Ovary (tissue), 7 donors: ENCODE measurements at regions not wholly inside any gene's neighbourhood (a gene's known extent, or its start where the extent isn't known, plus 50 kb on each side); places are given as distances from the start of the nearest gene placed in this dataset.

Experiments used
- DNase-seq, 5 donors: peaks; one replicate each; pipeline ENCODE4 v3.0.0-alpha.2; 2019 to 2020
- H3K27ac ChIP-seq, 2 donors: fragments of 200-600 bp; one replicate each; pipeline versions ENCODE4 v1.5.1 to v1.8.0; 2019 to 2022
- H3K27me3 ChIP-seq: fragments of 200-600 bp; one replicate; pipeline ENCODE4 v1.8.0; 2022
- H3K36me3 ChIP-seq: fragments of 200-600 bp; sonication (generic); one replicate; pipeline ENCODE4 v1.5.1; 2019
- H3K4me1 ChIP-seq: one replicate; pipeline ENCODE4 v1.8.1; 2013; ENCODE audit warnings: mild to moderate bottlenecking, moderate library complexity; ENCODE audit not compliant: insufficient read depth
- H3K4me3 ChIP-seq: fragments of 200-600 bp; sonication (generic); one replicate; pipeline ENCODE4 v1.5.1; 2017
- H3K9me3 ChIP-seq, 2 donors: fragments of 200-600 bp in 1 of 2; sonication (generic) in 1 of 2; one replicate each; pipeline versions ENCODE4 v1.5.1 to v1.8.1; 2013 to 2019; ENCODE audit warnings: mild to moderate bottlenecking in 1 of 2, moderate library complexity in 1 of 2
- CTCF ChIP-seq, 3 donors: fragments of 450-650 bp in 2 of 3; fragments of 200-600 bp in 1 of 3; IDR thresholded peaks; one replicate each; pipeline versions ENCODE4 v1.5.1 to v1.8.0; 2016 to 2022; ENCODE audit warnings: antibody characterized with exemption in 3 of 3, mild to moderate bottlenecking in 1 of 3
- EP300 ChIP-seq: sonication (generic); formaldehyde crosslinking; IDR thresholded peaks from one replicate; pipeline ENCODE4 v1.6.1; 2017; ENCODE audit warnings: antibody characterized with exemption
- POLR2A ChIP-seq: fragments of 450-650 bp; IDR thresholded peaks from one replicate; pipeline ENCODE4 v1.6.1; 2017; ENCODE audit warnings: antibody characterized with exemption, mild to moderate bottlenecking, moderate library complexity
- WGBS, 3 donors: extraction: QIAGEN DNeasy Blood & Tissue Kit in 1 of 3; methylation state at CpG; one replicate each; pipeline versions ENCODE4 v1.1.5 to v1.1.7; 2013 to 2017; 5-methylcytosine and 5-hydroxymethylcytosine counted together
- intact Hi-C, 4 donors: fragments of 100-400 bp; cut with DNase I; formaldehyde crosslinking; loops; one replicate each; pipeline versions ENCODE4 v1.11.0 to v1.15.1; 2022 to 2023
- donor health status: DM: no; HTN: no; CAD: no; lungs with moderate emphysema.
- donor health status: DM: no; HTN: no; CAD: no.
- donor health status: Bipolar disorder and iron deficiency.
- donor health status: DM: no; HTN: no; CAD: no.
- donor health status: DM: yes; HTN: yes; CAD: no.

GRCh38 chr16:5649762-5650743, 552.5 kb upstream of the EEF2KMT start:
- H3K36me3 ChIP-seq: no peaks in the 10 kb centered on the region
- no peaks in the 10 kb centered on the region for H3K4me1 ChIP-seq
- H3K27me3 ChIP-seq: no peaks in the 10 kb centered on the region
- H3K4me3 ChIP-seq: no peak overlapping the region
- H3K9me3 ChIP-seq: no peaks in the 10 kb centered on the region
- no peak overlapping the region for H3K27ac ChIP-seq
- DNase-seq: no peak
- intact Hi-C loops: no loop called here
- 38 to 55% (median 41%) methylated on average over 22 of the region's 22 CpGs for WGBS, 3 donors
- no peak for TF ChIP-seq CTCF (IDR thresholded peaks at IDR 0.05)
- TF ChIP-seq EP300: no peak
- TF ChIP-seq POLR2A: no peak

- no peak for DNase-seq
- H3K9me3 ChIP-seq: no peaks in the 10 kb centered on the region
- intact Hi-C loops: no loop called here
- H3K27ac ChIP-seq: no peak overlapping the region
- no peak overlapping the region for H3K4me3 ChIP-seq
- H3K27me3 ChIP-seq: no peaks in the 10 kb centered on the region
- no peaks in the 10 kb centered on the region for H3K36me3 ChIP-seq
- no peaks in the 10 kb centered on the region for H3K4me1 ChIP-seq
- WGBS, 3 donors: 44 to 67% (median 55%) methylated on average over 1 of the region's 1 CpG
- TF ChIP-seq EP300: no peak
- no peak for TF ChIP-seq CTCF (IDR thresholded peaks at IDR 0.05)
- no peak for TF ChIP-seq POLR2A
Observed at GRCh38 chr16:5647051-5647450, 549.5 kb upstream of the EEF2KMT start.

GRCh38 chr16:5643855-5644531, 546.4 kb upstream of the EEF2KMT start:
- no peak overlapping the region for H3K4me3 ChIP-seq
- H3K36me3 ChIP-seq: no peaks in the 10 kb centered on the region
- no peaks in the 10 kb centered on the region for H3K9me3 ChIP-seq
- H3K27ac ChIP-seq: no peak overlapping the region
- no peaks in the 10 kb centered on the region for H3K4me1 ChIP-seq
- WGBS, 3 donors: 84 to 86% (median 86%) methylated on average over 10 of the region's 10 CpGs
- no peaks in the 10 kb centered on the region for H3K27me3 ChIP-seq
- no peak for TF ChIP-seq CTCF (IDR thresholded peaks at IDR 0.05)
- TF ChIP-seq POLR2A: no peak
- no peak for TF ChIP-seq EP300
- DNase-seq: no peak
- intact Hi-C loops: no loop called here

GRCh38 chr16:5642436-5642835, 544.8 kb upstream of the EEF2KMT start:
- DNase-seq: no peak
- WGBS, 3 donors: 46 to 58% (median 52%) methylated on average over 6 of the region's 6 CpGs
- H3K4me1 ChIP-seq: no peaks in the 10 kb centered on the region
- intact Hi-C loops: no loop called here
- no peaks in the 10 kb centered on the region for H3K36me3 ChIP-seq
- no peaks in the 10 kb centered on the region for H3K27me3 ChIP-seq
- TF ChIP-seq EP300: no peak
- no peak for TF ChIP-seq CTCF (IDR thresholded peaks at IDR 0.05)
- no peak for TF ChIP-seq POLR2A
- H3K4me3 ChIP-seq: no peak overlapping the region
- no peaks in the 10 kb centered on the region for H3K9me3 ChIP-seq
- no peak overlapping the region for H3K27ac ChIP-seq
